Mucosa of gallbladder (tissue), 1 donor: ENCODE measurements at regions not wholly inside any gene's neighbourhood (a gene's known extent, or its start where the extent isn't known, plus 50 kb on each side); places are given as distances from the start of the nearest gene placed in this dataset.

Experiments used
- DNase-seq: peaks from one replicate; pipeline ENCODE4 v3.0.0-alpha.2; 2020; ENCODE audit warnings: low spot score
- donor health status: DM: no; HTN: no; CAD: no.

DNA sequence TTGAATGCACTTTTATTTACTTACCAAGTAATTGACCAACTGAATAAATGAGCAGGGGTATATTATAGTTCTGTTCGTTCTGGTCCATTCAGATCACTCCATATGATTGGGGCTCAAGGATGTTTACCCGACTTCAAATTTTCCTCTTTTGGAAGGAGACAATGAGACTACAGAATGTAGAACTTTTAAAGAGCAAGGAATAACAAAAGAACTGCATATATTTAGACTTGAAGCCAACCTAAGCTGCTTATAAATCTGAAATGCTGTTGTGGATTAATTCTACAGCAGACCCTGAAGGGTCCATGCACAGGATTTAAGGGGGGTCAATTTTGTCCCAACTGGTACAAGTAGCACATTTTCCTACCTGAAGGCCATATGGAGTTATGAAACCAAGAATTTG lies 610.8 kb downstream of the RAB28 start:
- DNase-seq, result no peak

DNA sequence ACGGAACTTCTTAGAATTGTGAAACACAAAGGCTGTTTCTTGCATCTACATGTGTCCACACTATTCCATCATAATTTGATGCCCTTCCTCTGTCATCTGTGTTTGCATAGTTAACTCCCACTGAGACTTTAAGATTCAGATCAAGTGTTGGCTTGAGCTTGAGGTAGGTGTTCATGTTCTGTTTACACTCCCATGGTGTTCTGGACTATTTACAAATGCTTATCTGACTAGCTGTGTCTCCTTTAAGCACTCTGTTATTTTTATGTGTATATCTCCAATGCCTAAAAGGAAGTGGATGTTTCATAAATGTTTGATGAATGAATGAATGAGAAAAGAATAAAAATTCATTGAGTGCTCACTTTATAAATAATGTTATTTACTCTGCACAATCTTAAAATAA lies 622.7 kb downstream of the RAB28 start:
- DNase-seq, result no peak

DNA sequence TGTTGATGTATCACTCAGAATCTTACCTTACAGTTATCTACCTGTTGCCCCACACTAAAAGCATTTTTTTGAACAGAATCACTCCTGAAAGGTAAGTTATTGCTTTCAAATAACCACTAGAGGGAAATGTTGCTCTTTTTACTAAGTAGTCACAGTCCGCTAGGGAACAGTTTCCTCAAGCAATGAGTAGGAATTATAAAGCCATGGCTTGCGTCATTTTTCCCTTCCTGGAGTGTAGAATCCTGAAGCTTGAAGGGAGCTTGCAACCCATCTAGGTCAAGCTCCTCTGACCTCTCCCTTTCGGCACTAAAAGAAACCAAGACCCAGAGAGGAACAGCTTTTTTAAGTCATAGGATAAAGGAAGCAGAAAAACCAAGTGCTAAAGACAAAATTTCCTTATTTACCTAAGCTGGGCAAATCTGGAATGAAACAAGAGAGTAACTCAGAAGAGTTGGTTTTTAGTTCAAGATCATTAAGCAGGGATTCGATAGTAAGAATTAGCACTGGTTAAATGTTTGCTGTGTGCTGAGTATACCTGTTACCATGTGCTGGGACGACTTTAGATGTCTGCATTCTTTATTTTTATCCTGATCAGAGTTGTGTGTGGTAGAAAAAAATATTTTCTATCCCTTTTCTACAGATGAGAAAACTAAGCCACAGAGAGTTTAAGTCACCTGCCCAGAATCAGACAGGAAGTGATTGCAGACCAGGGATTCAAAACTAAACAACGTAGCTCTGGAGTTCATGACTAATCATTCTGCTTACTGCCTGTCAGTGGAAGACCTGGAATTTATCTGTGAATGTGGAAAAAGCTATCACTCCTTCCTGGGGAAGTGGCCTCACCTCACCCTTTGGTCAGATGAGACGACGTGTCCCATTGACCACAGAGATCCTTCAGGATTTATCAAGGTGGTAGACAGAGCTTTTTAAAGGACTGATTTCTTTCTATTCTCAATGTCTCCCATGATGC lies 631.5 kb downstream of the RAB28 start:
- no peak for DNase-seq

DNA sequence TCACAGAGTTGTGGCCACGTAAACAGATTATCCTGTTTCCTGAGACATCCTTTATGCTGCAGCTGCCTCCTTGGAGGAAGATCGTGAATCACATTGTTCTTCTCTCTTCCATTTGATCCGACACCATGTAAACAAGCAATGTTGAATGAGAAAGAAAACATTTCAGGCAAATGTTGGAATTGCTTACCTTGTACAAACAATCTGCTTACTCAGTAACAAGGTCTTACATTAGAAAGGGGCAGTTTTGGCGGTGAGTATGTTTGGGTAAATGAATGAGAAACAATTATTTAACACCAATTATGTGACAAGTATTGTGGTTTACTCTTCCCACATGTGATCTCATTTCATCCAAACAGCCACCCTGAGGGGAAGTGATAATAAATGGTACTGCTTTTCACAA lies 637.8 kb downstream of the RAB28 start:
- DNase-seq, result no peak

DNA sequence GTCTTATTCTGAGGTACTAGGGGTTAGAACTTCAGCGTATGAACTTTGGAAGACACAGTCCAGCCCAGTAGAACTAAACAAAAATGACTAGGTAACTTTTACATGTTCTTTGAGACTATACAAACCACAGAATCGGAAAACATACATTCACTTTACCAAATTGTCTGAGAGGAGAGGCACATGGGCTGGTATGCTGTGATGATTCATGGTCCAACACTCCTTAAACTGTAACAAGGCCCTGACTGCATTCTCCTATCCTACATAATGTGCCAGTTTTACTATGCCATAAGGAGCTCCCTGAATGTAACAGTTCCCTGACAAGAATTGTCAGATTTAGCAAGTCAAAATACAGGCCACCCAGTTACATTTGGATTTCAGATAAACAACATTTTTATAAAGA lies 640.0 kb downstream of the RAB28 start:
- no peak for DNase-seq

DNA sequence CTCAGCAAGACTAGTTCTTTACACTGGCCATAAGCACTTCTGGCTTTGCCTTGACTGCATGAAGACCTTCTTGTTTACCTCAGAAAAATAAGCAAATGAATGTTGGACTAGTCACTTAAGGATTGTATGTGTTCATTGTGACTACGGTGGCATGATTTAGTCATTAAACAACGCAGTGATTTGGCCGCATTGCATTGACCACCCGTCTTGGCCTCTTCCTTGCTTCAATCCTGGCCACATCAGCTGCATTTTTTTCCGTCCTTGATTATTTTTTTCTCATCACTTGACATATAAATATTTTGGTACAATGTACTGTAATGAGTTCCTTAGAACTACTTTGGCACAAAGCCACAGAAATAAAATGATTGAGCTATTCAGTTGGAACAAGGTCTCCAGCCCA lies 656.2 kb downstream of the RAB28 start:
- no peak for DNase-seq

DNA sequence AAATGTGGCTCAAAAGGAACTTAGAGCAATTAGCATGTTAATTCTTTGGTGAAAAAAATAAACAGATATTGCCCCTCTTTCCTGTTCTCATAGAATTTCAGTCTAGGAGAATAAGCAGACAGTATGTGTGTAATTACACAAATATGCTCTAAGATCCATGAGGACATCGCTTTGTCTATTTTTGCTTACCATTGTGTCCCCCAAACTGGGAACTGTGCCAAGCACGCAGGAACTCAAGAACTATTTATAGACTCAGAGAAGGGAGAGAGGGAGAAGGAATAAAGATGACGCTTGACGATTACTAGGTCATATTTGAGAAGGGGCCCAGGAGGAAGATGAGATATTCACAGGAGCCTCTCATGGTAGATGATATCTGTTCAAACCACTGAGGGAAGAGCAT lies 692.6 kb downstream of the RAB28 start:
- no peak for DNase-seq

DNA sequence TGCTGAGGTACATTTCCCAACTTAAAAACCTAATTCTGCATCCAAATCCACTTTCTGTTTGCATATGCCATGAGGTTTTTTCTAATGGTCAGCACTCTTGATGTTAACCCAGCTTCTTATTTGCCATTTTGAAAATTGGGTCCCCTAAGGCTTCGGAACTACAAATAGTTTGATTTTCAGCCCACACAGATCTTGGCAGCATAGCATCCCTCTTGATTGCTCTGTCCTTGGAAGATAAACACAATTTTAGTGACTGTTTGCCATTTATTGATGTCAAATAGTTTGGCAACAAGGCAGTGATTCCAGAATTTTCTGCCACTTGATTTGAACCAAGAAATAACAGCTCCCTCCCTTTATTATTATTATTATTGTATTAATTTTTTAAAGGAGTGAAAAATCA lies 696.9 kb downstream of the RAB28 start:
- DNase-seq, result no peak

DNA sequence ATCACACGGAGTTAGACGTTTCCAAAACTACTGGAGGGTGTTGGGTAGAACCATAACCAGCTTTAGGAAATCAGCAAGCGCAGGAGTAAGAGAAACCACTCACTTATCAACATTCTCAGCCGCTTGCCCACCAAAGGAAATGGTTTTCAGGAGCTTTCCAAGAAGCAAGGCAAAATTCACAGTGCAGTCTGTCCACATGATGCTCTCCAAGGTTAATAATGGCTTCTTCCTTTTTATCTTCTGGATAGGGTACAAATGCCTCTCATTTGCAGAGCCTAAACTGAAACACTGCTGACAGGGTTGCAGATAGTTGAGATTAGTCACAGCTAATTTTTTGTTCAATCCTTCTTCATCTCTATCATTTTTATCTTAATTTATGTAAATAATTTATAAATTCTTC lies 705.4 kb downstream of the RAB28 start:
- no peak for DNase-seq

DNA sequence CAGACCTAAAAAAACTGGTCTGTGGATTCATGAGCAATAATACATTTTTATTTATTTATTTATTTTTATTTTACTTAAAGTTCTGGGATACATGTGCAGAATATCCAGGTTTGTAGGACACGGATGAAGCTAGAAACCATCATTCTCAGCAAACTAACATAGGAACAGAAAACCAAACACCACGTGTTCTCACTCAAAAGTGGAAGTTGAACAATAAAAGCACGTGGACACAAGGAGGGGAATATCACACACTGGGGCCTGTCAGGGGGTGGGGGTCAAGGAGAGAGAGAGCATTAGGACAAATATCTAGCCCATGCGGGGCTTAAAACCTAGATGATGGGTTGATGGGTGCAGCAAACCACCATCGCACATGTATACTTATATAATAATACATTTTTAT lies 705.9 kb downstream of the RAB28 start:
- DNase-seq, result no peak

DNA sequence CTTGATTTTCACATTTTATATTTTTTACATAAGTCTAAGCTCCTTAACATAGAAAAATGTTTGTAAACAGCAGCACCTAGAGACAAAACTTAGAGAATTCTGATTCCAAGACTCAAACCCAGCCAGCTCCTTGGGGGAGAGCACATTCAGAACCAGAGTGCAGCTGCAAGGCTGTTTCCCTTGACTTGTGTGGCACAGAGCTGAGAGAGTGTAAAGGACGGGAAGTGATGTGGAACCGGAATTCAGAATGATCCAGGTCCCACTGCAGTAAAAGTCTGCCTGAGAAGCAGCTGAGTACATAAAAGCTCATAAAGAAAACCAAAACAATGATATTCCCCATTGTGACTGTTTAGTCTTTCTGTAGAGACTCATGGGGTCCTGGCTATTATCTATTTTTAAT lies 713.8 kb downstream of the RAB28 start:
- DNase-seq, result no peak

DNA sequence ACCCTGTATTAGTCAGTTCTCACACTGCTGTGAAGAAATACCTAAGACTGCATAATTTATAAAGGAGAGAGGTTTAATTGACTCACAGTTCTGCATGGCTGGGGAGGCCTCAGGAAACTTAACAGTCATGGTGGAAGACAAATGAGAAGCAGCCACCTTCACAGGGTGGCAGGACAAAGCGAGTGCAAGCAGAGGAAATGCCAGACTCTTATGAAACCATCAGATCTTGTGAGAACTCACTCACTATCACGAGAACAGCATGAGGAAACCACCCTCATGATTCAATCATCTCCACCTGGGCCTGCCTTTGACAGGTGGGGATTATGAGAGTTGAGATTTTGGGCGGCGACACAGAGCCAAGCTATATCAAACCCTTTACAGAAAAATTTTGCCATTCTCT lies 722.4 kb downstream of the RAB28 start:
- DNase-seq, result no peak

DNA sequence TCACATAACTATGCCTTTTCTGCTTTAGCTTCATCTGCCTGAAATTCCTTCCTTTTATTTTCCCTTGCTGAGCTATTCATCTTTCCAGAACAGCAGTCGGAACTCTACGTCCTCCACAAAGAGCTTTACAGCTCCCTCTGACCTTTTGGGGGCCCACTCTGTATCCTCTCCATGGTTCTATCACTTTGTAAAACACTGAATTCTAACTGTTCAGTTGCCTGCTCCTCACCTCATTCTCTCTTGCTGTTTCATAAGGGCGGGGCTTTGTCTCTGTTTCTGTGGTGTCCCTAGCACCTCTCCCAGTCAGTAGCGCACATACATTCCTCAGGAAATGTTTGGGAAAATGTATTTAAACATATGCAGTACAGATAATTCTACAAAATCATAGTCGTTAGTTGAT lies 737.0 kb downstream of the RAB28 start:
- no peak for DNase-seq

DNA sequence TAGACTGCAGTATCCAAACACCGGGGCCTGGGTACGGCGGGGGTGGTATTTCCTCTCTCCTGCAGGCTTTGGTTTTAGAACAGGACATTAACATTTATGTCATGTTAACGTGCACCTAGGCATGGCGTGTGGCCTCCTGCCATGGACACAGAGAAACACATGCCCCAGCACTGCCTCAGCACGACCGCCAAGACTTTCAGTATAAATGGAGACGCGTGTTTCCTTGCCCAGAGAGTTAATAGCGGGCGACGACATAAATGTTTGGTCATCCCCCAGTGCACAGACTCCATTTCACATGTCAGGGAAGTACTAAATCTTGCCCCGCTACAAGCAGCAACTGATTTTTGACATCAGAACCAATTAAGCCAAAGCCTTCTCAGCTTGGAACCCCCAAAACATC lies 737.9 kb downstream of the RAB28 start:
- DNase-seq, result no peak

DNA sequence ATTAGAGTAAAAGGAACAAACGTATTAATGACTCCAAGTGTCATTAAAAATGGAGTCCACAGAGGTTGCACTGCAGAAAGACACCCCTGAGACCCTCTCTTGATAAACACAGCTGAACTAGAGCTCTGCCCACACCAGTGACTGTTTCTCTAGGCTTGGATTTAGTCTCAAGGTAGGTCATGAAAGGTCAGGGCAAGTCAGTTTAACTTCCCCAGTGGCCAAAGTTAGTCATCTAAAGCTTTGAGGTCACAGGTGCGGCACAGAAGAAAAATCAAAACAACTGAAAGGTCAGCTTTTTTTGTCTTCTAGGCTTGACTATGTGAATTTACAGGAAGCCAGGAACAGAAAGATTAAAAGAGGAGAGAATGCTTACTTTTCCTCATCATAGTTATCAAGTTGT lies 749.6 kb downstream of the RAB28 start:
- no peak for DNase-seq

DNA sequence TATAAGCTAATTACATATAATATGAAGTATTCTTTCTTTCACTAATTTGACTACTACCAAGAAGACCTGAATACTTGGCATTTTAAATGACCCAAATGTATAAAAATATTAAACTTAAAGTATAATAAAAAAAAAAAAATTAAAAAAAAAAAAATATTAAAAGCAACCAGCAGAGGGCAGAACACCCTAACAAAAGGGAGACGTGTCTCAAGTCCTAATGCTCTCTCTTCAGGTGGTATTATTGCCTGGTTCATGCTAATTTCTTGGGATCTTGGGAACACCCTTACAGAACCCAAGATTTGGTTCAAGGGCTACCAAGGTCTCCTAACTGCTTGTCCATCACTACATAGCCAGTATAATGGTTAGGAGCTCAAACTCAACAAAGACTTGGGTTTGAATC lies 754.8 kb downstream of the RAB28 start:
- DNase-seq, result no peak

DNA sequence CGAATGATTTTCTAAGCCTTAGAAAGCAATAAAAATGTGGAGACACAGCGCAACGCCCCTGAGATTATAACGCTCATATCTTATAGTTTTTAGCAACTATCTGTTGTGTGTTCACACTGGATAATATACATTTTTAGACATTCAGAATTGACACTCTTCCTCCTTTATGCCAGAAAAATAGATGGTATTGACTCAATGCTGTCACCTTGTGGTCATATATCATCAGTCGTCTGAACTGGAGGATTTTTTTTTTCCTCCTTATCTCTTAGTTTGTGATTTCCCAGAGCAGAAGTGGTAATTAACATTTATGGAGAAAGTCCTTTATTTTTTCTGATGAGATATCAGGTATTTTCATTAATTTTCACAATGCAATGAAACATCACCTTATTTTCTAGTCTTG lies 759.6 kb downstream of the RAB28 start:
- DNase-seq, result no peak

DNA sequence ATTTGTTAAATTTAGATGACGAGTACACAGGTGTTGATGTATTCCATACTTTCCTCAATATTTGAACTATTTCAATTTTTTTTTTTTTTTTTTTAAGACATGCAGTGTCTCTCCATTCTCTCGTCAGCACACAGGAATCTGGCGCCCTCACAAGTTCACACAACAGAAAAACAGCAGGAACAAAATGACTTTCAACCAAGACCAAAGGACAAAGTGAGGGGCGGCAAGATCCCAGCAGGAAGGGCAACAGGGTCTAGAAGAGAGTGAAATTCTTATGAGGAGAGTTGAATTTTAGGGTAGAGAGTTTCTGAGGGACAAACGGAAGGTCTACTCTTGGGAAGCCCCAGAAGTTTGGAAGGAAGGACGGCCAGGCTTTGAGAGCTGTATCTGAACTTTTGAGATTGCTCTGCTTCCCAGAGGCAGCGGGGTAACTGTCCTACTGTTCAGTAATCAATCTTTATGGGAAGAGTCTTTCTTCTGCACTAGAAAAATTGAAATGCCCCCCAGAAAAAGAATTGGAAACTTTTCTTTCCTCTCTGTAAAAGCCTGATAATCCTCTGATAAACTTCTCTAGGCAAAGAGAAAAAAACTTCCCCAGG lies 760.2 kb downstream of the RAB28 start:
- no peak for DNase-seq

DNA sequence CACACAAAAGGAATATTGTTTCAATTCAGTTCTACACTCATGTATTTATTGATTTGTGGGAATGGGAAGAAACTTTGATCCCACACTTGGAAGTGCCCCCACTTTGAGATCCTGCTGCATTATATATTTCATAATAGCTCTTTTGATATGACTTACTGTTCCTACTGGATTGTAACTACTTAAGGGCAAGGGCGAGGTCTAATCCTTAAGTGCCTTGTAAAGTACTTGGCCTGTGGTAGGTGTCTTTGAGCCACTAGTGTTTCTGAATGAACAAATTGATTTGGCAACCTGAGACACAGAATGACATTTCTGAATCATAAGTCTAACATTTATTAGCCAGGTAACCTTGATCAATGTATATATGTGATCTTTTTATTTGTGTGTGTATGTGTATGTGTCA lies 767.2 kb downstream of the RAB28 start:
- DNase-seq, result no peak

DNA sequence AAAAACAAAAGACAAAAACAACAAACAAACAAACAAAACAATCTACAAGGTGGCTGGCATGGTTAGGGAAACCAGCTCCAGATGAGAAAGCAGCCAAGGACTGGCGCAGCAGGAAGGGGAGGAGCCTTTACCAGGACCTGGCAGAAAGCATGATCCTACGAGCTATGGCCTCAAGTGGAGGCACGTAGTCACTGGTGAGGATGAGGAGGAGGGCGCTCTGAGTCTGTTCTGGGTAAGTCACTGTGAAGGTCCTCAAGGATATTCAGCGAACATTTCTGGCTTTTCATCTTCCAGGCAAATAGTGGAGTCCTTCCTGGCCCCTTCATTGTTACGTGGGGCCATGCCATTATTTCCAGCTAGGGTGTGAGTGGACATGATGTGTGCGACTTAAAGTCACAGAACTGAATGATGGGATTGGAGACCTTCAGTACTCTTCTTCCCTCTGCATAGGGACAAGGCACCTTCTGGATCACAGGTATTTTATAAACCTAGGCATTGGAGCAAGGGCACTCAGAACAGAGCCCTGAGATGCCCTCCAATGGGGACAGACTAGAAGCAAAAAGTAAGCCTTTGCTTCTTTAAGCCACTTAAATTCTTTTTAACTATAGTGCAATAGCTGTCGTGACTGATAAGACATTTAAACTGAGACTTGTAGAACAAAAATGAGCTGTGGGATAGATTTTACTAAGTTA lies 771.3 kb downstream of the RAB28 start:
- no peak for DNase-seq

DNA sequence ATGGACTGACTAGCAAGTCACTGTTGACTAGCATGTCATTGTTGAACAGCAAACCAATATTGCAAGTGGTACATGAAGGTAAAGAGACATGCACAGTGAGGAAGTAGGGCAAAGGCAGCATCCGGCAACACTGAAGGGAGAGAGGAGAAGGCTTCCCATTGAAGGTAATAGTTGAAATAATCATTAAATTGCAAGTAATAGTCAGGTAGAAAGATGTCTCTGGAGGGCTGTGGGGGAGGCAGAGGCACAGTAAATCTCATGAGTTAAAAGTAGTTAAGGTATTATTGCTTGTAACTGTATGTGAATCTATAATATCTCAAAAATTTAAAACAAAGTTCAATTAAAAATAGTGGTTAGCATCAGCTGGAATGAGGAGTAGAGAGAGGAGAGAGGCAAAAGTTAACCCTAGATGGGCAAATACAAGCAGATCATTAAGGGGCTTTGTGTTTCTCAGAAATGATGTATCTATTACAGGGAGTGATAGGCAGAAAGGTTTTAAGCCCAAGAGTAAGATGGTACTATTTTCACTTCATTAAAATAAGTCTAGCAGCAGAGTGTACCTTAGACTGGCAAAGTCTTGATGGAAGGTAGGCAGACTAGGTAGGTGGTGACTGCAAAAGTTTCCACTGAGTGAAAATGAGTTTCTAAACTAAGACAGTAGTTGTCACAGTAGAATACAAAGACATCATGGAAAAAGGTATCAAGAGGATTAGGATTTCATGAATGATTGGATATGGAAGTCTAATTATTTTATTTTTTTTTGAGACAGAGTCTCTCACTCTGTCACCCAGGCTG lies 776.6 kb downstream of the RAB28 start:
- DNase-seq, result no peak

DNA sequence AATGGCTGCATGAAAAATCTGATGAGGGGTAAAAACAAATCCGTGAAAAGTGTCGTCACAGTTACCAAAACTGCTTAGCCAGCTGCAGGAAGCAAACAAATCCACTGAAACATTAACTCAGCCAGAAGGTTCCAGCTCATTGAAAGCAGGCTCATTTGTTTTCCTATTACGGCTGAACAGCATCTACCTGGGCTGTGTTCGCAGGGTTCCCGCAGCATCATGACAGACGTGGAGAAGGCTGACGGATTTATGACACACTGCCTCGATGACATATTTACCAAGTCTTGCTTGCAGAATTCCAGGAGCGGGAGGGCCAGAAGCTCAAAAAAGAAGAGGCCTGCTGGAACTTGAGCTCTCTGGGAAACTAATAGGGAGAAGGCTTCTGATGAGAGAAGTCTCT lies 781.1 kb downstream of the RAB28 start:
- no peak for DNase-seq
